ENCODE measurements at regions not wholly inside any gene's neighbourhood (a gene's known extent, or its start where the extent isn't known, plus 50 kb on each side); places are given as distances from the start of the nearest gene placed in this dataset.

DNA sequence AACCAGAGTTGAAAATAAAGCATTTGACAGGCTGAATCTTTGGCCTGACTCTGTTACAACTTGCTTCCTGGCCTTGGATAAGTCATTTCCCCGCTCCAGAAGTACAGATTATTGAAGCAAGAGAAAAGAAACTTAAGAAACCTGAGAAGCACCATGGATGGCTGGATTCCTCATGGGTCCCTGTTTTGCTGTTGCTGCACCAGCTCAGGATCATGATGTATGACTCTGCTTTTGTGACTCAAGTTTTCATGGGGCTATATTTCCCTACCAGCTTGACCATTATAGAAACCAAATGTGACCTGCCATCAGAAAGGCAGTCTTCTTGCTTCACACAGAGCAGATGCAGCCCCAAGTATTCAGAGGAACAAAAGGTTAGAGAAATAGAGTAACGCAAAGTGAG, 921.8 kb downstream of the BCL11B start:
- intact Hi-C loops (cut with DNase I) = no loop called here
- H3K27ac ChIP-seq = no peak overlapping the region
- DNase-seq = no peak

DNA sequence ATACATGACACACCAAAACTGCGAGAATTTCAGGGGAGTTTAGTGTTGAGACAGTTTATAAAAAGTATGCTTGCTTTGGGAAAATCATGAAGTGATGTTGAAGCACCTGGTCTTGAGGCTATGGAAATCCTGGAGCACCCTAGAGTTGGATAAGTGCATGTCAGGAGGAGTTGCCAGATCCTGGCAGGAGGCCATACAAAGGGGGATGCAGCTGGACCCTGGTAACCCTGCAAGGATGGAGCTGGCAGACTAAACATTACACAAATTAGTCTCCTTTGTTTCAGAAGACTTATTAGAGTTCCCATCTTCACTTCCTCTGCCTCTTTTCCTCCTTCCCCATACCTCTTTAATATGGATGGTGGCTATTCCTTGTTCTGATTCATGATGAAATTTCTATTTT, 907.0 kb downstream of the BCL11B start:
- no peak overlapping the region for H3K27ac ChIP-seq
- no peaks in the 10 kb centered on the region for H3K27me3 ChIP-seq
- no peak for DNase-seq
- H3K9me3 ChIP-seq = no peaks in the 10 kb centered on the region
- no peaks in the 10 kb centered on the region for H3K36me3 ChIP-seq
- intact Hi-C loops (cut with DNase I) = no loop called here
- no peak overlapping the region for H3K4me3 ChIP-seq
- no peak overlapping the region for H3K9ac ChIP-seq (ENCODE audit: low read depth in 2 of 2, low read length in 2 of 2)
- no peaks in the 10 kb centered on the region for H3K4me1 ChIP-seq
- TF ChIP-seq, protein P1, sequence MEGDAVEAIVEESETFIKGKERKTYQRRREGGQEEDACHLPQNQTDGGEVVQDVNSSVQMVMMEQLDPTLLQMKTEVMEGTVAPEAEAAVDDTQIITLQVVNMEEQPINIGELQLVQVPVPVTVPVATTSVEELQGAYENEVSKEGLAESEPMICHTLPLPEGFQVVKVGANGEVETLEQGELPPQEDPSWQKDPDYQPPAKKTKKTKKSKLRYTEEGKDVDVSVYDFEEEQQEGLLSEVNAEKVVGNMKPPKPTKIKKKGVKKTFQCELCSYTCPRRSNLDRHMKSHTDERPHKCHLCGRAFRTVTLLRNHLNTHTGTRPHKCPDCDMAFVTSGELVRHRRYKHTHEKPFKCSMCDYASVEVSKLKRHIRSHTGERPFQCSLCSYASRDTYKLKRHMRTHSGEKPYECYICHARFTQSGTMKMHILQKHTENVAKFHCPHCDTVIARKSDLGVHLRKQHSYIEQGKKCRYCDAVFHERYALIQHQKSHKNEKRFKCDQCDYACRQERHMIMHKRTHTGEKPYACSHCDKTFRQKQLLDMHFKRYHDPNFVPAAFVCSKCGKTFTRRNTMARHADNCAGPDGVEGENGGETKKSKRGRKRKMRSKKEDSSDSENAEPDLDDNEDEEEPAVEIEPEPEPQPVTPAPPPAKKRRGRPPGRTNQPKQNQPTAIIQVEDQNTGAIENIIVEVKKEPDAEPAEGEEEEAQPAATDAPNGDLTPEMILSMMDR (IDR thresholded peaks at IDR 0.05) = no peak

More for the DNA sequence above, 921.8 kb downstream of the BCL11B start:
- H3K36me3 ChIP-seq = no peaks in the 10 kb centered on the region
- no peak overlapping the region for H3K4me3 ChIP-seq
- no peaks in the 10 kb centered on the region for H3K9me3 ChIP-seq
- H3K27me3 ChIP-seq = no peaks in the 10 kb centered on the region
- TF ChIP-seq, protein P1 (IDR thresholded peaks at IDR 0.05) = no peak
- H3K9ac ChIP-seq (ENCODE audit: low read depth in 2 of 2, low read length in 2 of 2) = no peak overlapping the region
- no peaks in the 10 kb centered on the region for H3K4me1 ChIP-seq

DNA sequence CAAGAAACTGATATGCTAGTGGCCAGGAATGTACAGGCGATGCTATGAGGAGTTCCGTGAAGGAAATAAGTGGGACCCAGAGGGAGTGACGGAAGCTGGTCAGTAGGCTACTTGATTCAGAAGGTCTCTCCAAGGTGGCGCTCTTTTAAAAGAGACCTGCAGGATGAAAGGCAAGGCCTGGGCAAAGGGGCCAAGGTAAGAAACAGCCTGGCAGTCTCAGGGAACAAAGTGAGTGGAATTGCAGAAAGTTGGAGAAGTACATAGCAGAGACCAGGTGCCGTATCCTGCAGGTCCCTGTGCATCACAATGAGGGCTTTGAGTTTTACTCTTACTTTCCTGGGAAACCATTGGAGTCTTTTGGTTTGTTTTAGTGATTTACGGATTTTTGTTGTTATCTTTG, 905.6 kb downstream of the BCL11B start:
- intact Hi-C loops (cut with DNase I) = no loop called here
- Histone ChIP-seq H3K4me3 (no peak overlapping the region), H3K27me3 (no peaks in the 10 kb centered on the region), H3K9ac (ENCODE audit: low read depth in 2 of 2, low read length in 2 of 2) (no peak overlapping the region), H3K9me3 (no peaks in the 10 kb centered on the region), H3K36me3 (no peaks in the 10 kb centered on the region), H3K27ac (no peak overlapping the region), H3K4me1 (no peaks in the 10 kb centered on the region)
- DNase-seq = no peak
- TF ChIP-seq, protein P1 (IDR thresholded peaks at IDR 0.05) = no peak

DNA sequence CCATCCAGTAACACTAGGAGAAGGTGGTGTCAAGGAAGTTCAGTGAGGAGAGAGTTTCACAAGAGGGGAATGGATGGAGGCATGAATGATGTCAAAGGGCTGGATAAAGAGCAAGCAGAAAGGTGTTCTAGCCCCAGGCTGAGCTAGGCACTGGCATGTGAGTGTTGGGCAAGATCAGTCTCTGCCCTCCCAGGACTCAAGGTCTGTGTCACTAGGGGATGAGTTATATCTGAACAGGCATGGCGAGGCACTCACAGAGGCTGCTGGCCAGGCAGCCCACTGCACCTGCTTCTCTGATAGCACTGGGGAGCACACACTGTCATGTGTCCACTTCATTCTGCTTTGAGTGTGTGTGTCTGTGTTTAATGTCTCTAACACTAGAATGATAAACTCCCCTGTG, 903.8 kb downstream of the BCL11B start:
- TF ChIP-seq, protein P1 (IDR thresholded peaks at IDR 0.05) = no peak
- Histone ChIP-seq H3K4me1 (no peaks in the 10 kb centered on the region), H3K27ac (no peak overlapping the region), H3K36me3 (no peaks in the 10 kb centered on the region), H3K9me3 (no peaks in the 10 kb centered on the region), H3K27me3 (no peaks in the 10 kb centered on the region), H3K9ac (ENCODE audit: low read depth in 2 of 2, low read length in 2 of 2) (no peak overlapping the region), H3K4me3 (no peak overlapping the region)
- no peak for DNase-seq
- intact Hi-C loops (cut with DNase I) = no loop called here

DNA sequence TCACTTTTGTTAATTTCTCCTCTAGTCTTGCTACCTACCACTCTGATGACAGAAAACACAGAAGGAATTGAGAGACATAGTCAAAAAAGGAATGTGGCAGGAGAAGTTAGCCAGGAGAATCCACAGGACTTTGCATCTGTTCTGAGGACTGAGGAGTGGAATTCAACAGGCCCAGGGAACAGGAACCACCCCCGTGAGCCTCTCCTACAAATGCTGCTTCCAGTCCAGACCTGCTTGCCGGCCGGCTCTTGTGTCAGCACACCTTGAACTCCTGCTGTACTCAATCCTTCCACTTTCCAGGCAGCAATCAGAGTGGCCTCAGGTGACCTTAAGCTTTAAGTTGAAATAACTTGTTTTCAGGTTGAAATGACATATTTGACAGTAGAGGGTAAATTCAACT, 903.1 kb downstream of the BCL11B start:
- no peak for DNase-seq
- TF ChIP-seq, protein P1 (IDR thresholded peaks at IDR 0.05) = no peak
- Histone ChIP-seq H3K27me3 (no peaks in the 10 kb centered on the region), H3K27ac (no peak overlapping the region), H3K4me1 (no peaks in the 10 kb centered on the region), H3K9me3 (no peaks in the 10 kb centered on the region), H3K9ac (ENCODE audit: low read depth in 2 of 2, low read length in 2 of 2) (no peak overlapping the region), H3K36me3 (no peaks in the 10 kb centered on the region), H3K4me3 (no peak overlapping the region)
- intact Hi-C loops (cut with DNase I) = no loop called here

DNA sequence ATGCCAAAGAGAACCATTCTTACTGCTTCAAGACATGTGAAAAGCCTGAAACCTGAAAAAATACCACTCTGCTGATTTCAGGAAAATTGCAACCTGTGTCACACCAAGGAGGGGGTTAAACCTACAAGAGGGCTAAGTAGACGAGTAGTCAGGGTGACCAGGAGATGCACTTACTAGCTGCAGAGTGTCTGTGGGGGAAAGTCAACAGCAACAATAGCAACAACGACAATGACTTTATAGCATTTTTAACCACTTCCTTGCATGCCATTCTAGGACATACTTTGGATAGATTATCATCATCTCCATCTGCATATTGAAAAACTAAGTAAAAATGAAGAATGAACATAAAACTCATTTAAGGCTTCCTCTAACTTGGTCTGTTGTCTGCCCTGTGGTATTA, 902.7 kb downstream of the BCL11B start:
- H3K4me1 ChIP-seq = no peaks in the 10 kb centered on the region
- intact Hi-C loops (cut with DNase I) = no loop called here
- DNase-seq = no peak
- H3K9ac ChIP-seq (ENCODE audit: low read depth in 2 of 2, low read length in 2 of 2) = no peak overlapping the region
- no peaks in the 10 kb centered on the region for H3K9me3 ChIP-seq
- TF ChIP-seq, protein P1 (IDR thresholded peaks at IDR 0.05) = no peak
- H3K27me3 ChIP-seq = no peaks in the 10 kb centered on the region
- H3K27ac ChIP-seq = no peak overlapping the region
- no peaks in the 10 kb centered on the region for H3K36me3 ChIP-seq
- no peak overlapping the region for H3K4me3 ChIP-seq

Data from colonic mucosa (tissue), 4 donors.